GM19099 (cell line): ENCODE measurements at regions not wholly inside any gene's neighbourhood (a gene's known extent, or its start where the extent isn't known, plus 50 kb on each side); places are given as distances from the start of the nearest gene placed in this dataset.

Experiments
- POLR2A ChIP-seq: IDR thresholded peaks from 3 replicates; pipeline ENCODE4 v1.6.1; 2011; ENCODE audit warnings: low read depth; ENCODE audit not compliant: insufficient read length; ENCODE audit errors: extremely low read depth

- TF ChIP-seq POLR2A, result no peak
These were observed 549.5 kb upstream of the JARID2 start for GRCh38 chr6:14696367-14696766.

GRCh38 chr6:14697427-14697826 is 548.4 kb upstream of the JARID2 start:
- no peak for TF ChIP-seq POLR2A

GRCh38 chr6:14699803-14700601 is 545.9 kb upstream of the JARID2 start:
- no peak for TF ChIP-seq POLR2A

DNA sequence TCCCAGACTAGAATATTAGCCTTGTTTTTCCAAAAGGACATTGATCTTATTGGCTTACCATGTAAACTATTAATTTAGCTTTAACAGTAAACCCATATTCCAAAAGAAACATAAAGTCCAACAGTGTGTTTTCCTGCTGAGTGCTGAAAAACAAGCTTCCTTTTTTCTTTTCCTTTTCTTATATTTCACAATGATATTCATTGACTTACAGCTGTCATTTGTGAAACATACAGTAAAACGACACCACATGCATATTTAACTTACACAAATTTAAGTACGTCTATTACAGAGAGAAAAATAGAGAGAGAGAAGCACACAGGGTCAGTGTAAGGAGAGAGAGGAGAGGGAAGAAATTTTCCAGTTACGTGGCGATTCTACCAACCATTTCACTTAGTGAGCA is 543.9 kb upstream of the JARID2 start:
- no peak for TF ChIP-seq POLR2A

- no peak for TF ChIP-seq POLR2A
These were observed 543.2 kb upstream of the JARID2 start for GRCh38 chr6:14702678-14703077.

- TF ChIP-seq POLR2A, result no peak
These were observed 542.3 kb upstream of the JARID2 start for GRCh38 chr6:14703586-14703985.

DNA sequence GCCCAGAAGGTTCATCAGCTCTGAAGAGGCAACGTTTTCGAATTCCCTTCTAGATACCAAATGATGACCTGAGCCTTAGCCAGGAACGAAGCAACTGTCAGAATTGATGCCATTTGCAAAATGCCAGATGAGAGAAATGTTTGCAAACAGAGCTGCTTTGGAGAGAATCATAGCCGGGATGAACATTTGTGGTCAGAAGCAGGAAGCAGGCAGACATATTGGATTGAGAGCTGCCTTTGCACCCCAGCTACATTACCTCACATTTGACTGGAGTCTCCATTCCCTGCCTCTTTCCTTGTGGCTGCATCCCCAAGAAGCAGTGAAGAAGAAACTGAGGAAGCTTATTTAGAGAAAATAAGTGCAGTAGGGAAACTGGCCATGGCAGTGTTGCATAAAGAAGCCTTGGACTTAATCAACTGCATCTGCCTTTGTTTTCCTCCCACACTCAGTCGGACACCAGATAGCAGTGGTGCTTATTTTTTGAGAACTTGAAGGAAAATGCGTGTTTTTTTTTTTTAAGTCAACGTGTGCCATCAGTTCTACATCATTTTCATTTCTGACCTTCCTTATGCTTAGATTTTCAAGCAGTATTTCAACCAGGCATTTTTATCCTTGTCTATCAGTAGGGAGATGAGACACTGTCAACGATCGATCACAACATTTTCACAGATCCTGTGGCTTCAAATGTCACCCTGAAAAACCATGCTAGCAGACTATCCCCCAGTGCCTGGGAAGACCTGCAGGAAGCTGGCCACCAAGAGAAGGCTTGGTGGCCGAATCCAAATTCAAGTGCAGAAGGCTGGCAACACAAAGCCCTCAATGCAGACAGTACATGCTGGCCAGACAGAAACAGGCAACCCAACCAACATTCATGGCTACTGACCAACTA is 541.2 kb upstream of the JARID2 start:
- TF ChIP-seq POLR2A, result no peak

- no peak for TF ChIP-seq POLR2A
These were observed 540.0 kb upstream of the JARID2 start for GRCh38 chr6:14705841-14706377.

GRCh38 chr6:14706378-14706929 is 539.4 kb upstream of the JARID2 start:
- TF ChIP-seq POLR2A, result no peak

GRCh38 chr6:14707276-14707675 is 538.6 kb upstream of the JARID2 start:
- no peak for TF ChIP-seq POLR2A

GRCh38 chr6:14707971-14708465 is 537.9 kb upstream of the JARID2 start:
- no peak for TF ChIP-seq POLR2A

DNA sequence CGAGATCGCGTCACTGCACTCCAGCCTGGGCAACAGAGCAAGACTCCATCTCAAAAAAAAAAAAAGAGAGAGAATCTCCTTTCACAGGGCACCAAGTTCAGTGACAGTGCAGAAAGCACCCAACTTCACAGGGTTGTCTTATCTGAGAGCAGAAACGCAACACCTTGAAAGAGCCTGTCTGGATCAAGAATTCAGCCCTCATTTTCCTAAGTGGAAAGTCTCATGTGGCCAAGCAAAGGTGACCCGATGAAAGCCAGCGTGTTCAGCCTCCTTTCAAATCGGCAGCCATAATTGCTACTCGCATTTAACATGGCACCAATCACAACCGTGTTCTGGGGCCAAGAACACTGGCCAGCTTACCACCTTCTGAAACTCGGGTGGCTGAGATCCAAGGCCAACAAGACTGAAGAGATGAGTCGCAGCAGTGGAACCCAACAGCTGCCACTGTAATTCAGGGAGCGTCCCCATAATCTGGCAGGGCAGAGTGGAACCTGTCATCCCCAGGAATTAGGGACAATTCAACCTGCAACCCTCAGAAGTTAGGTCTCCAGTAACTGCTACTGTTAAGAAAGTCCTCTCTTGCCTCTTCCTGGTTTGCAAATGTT is 536.7 kb upstream of the JARID2 start:
- TF ChIP-seq POLR2A, result no peak

DNA sequence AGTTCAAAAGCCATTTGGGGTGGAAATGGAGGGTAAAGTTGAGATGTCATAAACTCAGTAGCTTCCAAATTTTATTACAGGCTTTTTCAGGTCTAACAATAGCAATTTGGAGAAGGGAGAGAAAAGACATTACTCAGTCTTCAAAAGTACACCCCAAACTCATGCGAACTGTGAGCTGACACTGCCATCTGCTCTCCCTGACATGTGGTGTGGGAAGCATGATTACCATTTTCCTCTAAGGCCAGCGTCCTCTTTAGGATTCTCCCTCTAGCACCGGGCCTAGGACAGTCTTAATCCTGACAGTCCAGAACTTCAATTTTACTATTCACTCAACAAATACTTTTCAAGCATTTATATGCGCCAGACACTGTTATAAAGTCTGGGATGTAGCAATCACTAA is 536.0 kb upstream of the JARID2 start:
- no peak for TF ChIP-seq POLR2A

DNA sequence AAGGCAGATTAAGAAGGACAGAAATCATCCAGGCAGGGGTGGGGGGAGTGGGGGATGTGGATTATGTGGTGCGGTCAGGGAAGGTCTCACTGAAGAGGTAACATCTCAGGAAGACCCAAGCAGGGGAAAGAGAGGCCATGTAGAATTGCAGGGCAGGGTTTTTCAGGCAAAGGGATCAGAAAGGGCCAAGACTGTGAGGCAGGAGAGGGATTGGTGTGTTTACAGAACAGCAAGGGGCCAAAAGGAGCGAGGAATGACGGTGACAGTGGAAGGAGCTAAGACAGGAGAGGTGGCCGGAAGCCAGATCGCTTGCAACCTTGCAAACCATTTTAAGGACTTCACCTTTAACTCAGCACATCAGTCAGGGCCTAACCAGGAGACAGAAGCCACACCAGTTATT is 535.4 kb upstream of the JARID2 start:
- no peak for TF ChIP-seq POLR2A
